Activated CD4-positive, alpha-beta T cell treated with anti-CD3 and anti-CD28 coated beads for 36 hours (primary cell): ENCODE measurements at regions not wholly inside any gene's neighbourhood (a gene's known extent, or its start where the extent isn't known, plus 50 kb on each side); places are given as distances from the start of the nearest gene placed in this dataset.

ENCODE experiments used
- ATAC-seq: fragments of 200-7000 bp; cut with Tn5 transposase; one replicate; pipeline ENCODE4 v1.10.0; 2021; ENCODE audit warnings: mild to moderate bottlenecking, moderate library complexity
- CTCF ChIA-PET: fragments of 350-600 bp; sonication (Branson Sonifier 250); formaldehyde crosslinking; loops from one replicate; lab custom pipeline; 2021; ENCODE audit warnings: antibody characterized with exemption; lab: Charles Lee
- POLR2A ChIA-PET: fragments of 350-600 bp; sonication (Branson Sonifier 250); formaldehyde crosslinking; loops from one replicate; lab custom pipeline; 2021; ENCODE audit warnings: antibody characterized with exemption, inconsistent platforms; lab: Charles Lee
- DNase-seq: peaks from one replicate; pipeline ENCODE4 v3.0.0-alpha.2; 2020
- H3K27ac Mint-ChIP-seq: one replicate; pipeline ENCODE4 v1.8.0; 2021; ENCODE audit warnings: mixed read lengths
- H3K27me3 Mint-ChIP-seq: one replicate; pipeline ENCODE4 v1.8.0; 2021; ENCODE audit warnings: mixed read lengths
- H3K36me3 Mint-ChIP-seq: one replicate; pipeline ENCODE4 v1.8.0; 2021; ENCODE audit warnings: low read depth, mixed read lengths
- H3K4me1 Mint-ChIP-seq: one replicate; pipeline ENCODE4 v1.8.0; 2021; ENCODE audit warnings: mixed read lengths
- H3K4me3 Mint-ChIP-seq: one replicate; pipeline ENCODE4 v1.8.0; 2021; ENCODE audit warnings: mild to moderate bottlenecking, moderate library complexity, mixed read lengths
- H3K9me3 Mint-ChIP-seq: one replicate; pipeline ENCODE4 v1.8.0; 2021; ENCODE audit warnings: low read depth, mixed read lengths
- intact Hi-C, 2 experiments: fragments of 100-400 bp; cut with DNase I in 1 of 2; cut with micrococcal nuclease in 1 of 2; formaldehyde crosslinking; loops; one replicate each; pipeline versions ENCODE4 v1.14.2 to v1.15.1; 2022 to 2024; cut with DNase I, micrococcal nuclease

- Mint-ChIP-seq H3K4me1 (no peaks in the 10 kb centered on the region), H3K27me3 (no peaks in the 10 kb centered on the region), H3K9me3 (peaks cover 3% of the 10 kb centered on the region), H3K36me3 (no peaks in the 10 kb centered on the region), H3K27ac (no peak overlapping the region), H3K4me3 (no peak overlapping the region)
- CTCF ChIA-PET, result interaction anchor here (1.0 kb wide), 1 partner anchor 43 kb away, joined by 3 read pairs; no protein-coding TSS in a partner anchor
- no peak for DNase-seq
- no peak for ATAC-seq
- intact Hi-C loops, result no loop called here
- POLR2A ChIA-PET, result no interaction called here
These were observed 212.9 kb upstream of the NAV3 start for GRCh38 chr12:77617818-77618217.

- ATAC-seq (no peak), DNase-seq (no peak)
- Mint-ChIP-seq H3K4me1 (no peaks in the 10 kb centered on the region), H3K36me3 (no peaks in the 10 kb centered on the region), H3K4me3 (no peak overlapping the region), H3K9me3 (peaks cover 3% of the 10 kb centered on the region), H3K27me3 (no peaks in the 10 kb centered on the region), H3K27ac (no peak overlapping the region)
- intact Hi-C loops, result no loop called here
- ChIA-PET CTCF (interaction anchor here (0.6 to 1.1 kb wide), 2 partner anchors 9 to 10 kb away, joined by 3 to 4 read pairs; no protein-coding TSS in a partner anchor), POLR2A (no interaction called here)
These were observed 215.4 kb upstream of the NAV3 start for GRCh38 chr12:77615332-77615731.

GRCh38 chr12:77613411-77613810 is 217.3 kb upstream of the NAV3 start:
- CTCF ChIA-PET, result no interaction called here
- Mint-ChIP-seq H3K27me3 (no peaks in the 10 kb centered on the region), H3K4me1 (no peaks in the 10 kb centered on the region), H3K9me3 (peaks cover 3% of the 10 kb centered on the region), H3K27ac (no peak overlapping the region), H3K4me3 (no peak overlapping the region), H3K36me3 (no peaks in the 10 kb centered on the region)
- DNase-seq, result no peak
- intact Hi-C loops, result no loop called here
- no peak for ATAC-seq
- POLR2A ChIA-PET, result no interaction called here

DNA sequence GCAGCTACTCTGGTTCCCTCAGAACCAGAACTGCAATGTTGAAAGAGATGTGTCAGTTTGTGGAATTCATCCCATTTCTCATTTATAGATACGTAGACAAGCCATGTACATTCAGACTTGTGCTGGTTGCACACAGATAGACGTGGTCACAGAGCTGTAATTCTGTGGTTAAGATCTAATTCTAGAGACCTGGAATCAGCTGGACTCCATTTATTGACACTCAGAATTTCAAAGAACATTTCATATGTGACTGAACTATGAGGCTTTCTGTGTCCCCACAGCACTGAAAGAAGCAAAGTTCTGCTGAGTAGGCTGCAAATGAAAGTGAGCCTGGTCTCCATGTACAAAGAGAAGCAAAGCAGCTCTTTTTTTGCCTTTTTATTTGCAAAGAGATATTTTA is 220.2 kb upstream of the NAV3 start:
- CTCF ChIA-PET, result interaction anchor here (0.9 kb wide), 1 partner anchor 9 kb away, joined by 3 read pairs; no protein-coding TSS in a partner anchor
- POLR2A ChIA-PET, result no interaction called here
- intact Hi-C loops, result no loop called here
- Mint-ChIP-seq H3K36me3 (no peaks in the 10 kb centered on the region), H3K4me3 (no peak overlapping the region), H3K4me1 (no peaks in the 10 kb centered on the region), H3K27ac (no peak overlapping the region), H3K9me3 (peaks cover 1% of the 10 kb centered on the region), H3K27me3 (no peaks in the 10 kb centered on the region)
- ATAC-seq (no peak), DNase-seq (no peak)

GRCh38 chr12:77609016-77609415 is 221.7 kb upstream of the NAV3 start:
- no peaks in the 10 kb centered on the region for H3K4me1 Mint-ChIP-seq
- no peaks in the 10 kb centered on the region for H3K36me3 Mint-ChIP-seq
- CTCF ChIA-PET, result no interaction called here
- H3K4me3 Mint-ChIP-seq, result no peak overlapping the region
- POLR2A ChIA-PET, result no interaction called here
- H3K27me3 Mint-ChIP-seq, result no peaks in the 10 kb centered on the region
- H3K9me3 Mint-ChIP-seq, result peaks cover 1% of the 10 kb centered on the region
- H3K27ac Mint-ChIP-seq, result no peak overlapping the region
- DNase-seq, result no peak
- intact Hi-C loops, result no loop called here
- no peak for ATAC-seq

- DNase-seq (no peak), ATAC-seq (no peak)
- POLR2A ChIA-PET, result no interaction called here
These were observed 222.3 kb upstream of the NAV3 start for GRCh38 chr12:77608271-77608824.

DNA sequence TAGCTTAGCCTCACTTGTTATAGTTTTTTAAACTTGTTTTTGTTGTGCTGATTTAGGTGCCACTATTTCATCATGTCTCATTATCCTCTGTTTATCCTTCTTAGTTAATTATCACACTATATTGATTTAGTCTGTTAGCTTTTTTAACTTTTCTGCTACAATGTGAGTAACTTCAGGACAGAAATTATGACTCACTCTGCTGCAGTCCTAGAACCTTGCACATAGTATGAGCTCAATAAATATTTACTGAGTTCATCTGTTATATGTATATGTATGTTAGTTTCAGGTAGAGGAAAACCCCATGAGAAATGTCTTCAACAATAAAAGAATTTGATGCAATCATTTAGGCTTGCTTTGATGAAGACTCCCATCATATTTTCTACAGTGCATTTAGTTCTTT is 224.3 kb upstream of the NAV3 start:
- H3K4me3 Mint-ChIP-seq, result no peak overlapping the region
- no peaks in the 10 kb centered on the region for H3K27me3 Mint-ChIP-seq
- no peak overlapping the region for H3K27ac Mint-ChIP-seq
- H3K9me3 Mint-ChIP-seq, result no peaks in the 10 kb centered on the region
- no peaks in the 10 kb centered on the region for H3K36me3 Mint-ChIP-seq
- CTCF ChIA-PET, result no interaction called here
- no peaks in the 10 kb centered on the region for H3K4me1 Mint-ChIP-seq
- POLR2A ChIA-PET, result no interaction called here
- ATAC-seq, result no peak
- intact Hi-C loops, result no loop called here
- no peak for DNase-seq

More at GRCh38 chr12:77608271-77608824, 222.3 kb upstream of the NAV3 start:
- Mint-ChIP-seq H3K27me3 (no peaks in the 10 kb centered on the region), H3K4me1 (no peaks in the 10 kb centered on the region), H3K9me3 (peaks cover 1% of the 10 kb centered on the region), H3K36me3 (no peaks in the 10 kb centered on the region), H3K4me3 (no peak overlapping the region), H3K27ac (no peak overlapping the region)
- CTCF ChIA-PET, result no interaction called here
- intact Hi-C loops, result no loop called here

- no peak overlapping the region for H3K27ac Mint-ChIP-seq
- H3K4me3 Mint-ChIP-seq, result no peak overlapping the region
- intact Hi-C loops, result no loop called here
- ChIA-PET CTCF (no interaction called here), POLR2A (no interaction called here)
- no peaks in the 10 kb centered on the region for H3K4me1 Mint-ChIP-seq
- ATAC-seq (no peak), DNase-seq (no peak)
- H3K27me3 Mint-ChIP-seq, result no peaks in the 10 kb centered on the region
- no peaks in the 10 kb centered on the region for H3K9me3 Mint-ChIP-seq
- H3K36me3 Mint-ChIP-seq, result no peaks in the 10 kb centered on the region
These were observed 226.7 kb upstream of the NAV3 start for GRCh38 chr12:77603946-77604345.

DNA sequence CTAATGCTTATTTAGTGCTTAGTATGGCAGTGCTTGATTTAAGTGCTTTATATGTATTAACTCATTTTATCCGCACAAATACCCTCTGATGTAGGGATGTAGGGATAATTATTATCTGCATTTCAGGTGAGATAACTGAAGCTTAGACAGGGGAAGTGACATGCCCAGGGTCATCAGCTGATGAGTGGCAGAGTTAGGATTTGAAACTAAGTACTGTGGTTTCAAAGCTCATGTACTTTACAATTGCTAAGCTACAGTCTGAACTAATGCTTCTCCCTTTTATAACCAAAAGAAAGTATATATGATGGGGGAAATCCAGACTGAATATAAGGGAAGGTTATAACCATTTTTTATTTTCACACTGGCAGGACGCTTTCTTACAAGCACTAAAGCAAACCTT is 229.6 kb upstream of the NAV3 start:
- intact Hi-C loops, result no loop called here
- Mint-ChIP-seq H3K27ac (no peak overlapping the region), H3K27me3 (no peaks in the 10 kb centered on the region), H3K4me1 (no peaks in the 10 kb centered on the region), H3K9me3 (peaks cover 2% of the 10 kb centered on the region), H3K36me3 (no peaks in the 10 kb centered on the region), H3K4me3 (no peak overlapping the region)
- ATAC-seq, result no peak
- ChIA-PET POLR2A (no interaction called here), CTCF (interaction anchor here (0.7 kb wide), 1 partner anchor 10 kb away, joined by 3 read pairs; no protein-coding TSS in a partner anchor)
- no peak for DNase-seq

GRCh38 chr12:77600468-77600843 is 230.2 kb upstream of the NAV3 start:
- Mint-ChIP-seq H3K36me3 (no peaks in the 10 kb centered on the region), H3K27me3 (no peaks in the 10 kb centered on the region), H3K4me3 (no peak overlapping the region), H3K4me1 (no peaks in the 10 kb centered on the region), H3K9me3 (peaks cover 3% of the 10 kb centered on the region), H3K27ac (no peak overlapping the region)
- CTCF ChIA-PET, result no interaction called here
- no peak for ATAC-seq
- intact Hi-C loops, result no loop called here
- no peak for DNase-seq
- POLR2A ChIA-PET, result no interaction called here

DNA sequence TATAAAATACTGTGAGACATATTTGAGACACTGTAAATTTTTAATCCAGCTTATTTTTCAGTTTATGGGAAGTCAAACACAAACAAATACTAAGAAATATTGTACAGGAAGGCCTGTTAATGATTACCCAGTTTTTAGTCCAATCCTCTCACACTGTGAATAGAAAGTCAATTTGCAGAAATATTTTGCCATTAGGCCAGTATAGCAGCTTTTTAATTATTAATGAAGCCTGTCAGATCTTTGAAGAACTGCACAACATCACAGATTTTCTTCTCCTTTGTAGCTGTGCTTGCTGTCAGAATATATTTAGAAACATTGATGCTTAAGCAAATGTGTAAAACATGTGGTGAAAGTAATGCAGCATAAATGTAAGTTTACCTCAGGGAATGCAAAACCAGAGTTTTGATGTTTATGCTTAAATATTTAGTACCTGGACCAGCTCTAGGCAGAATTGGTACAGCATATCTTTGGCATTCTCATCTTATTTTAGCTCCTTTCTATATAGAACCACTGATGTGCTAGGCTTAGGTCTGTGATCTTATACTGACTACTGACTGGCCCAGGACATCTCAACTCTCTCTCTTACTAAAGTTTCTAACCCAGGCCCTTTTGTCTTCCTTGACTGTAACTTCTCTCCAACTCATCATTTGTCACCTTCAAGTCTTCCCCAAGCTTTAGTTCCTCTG is 230.8 kb upstream of the NAV3 start:
- CTCF ChIA-PET, result no interaction called here
- POLR2A ChIA-PET, result no interaction called here
- Mint-ChIP-seq H3K27me3 (no peaks in the 10 kb centered on the region), H3K36me3 (no peaks in the 10 kb centered on the region), H3K4me1 (no peaks in the 10 kb centered on the region), H3K27ac (no peak overlapping the region), H3K4me3 (no peak overlapping the region), H3K9me3 (peaks cover 3% of the 10 kb centered on the region)
- intact Hi-C loops, result no loop called here
- ATAC-seq (no peak), DNase-seq (no peak)

- ATAC-seq (no peak), DNase-seq (no peak)
- no peak overlapping the region for H3K4me3 Mint-ChIP-seq
- intact Hi-C loops, result no loop called here
- POLR2A ChIA-PET, result no interaction called here
- H3K9me3 Mint-ChIP-seq, result peaks cover 3% of the 10 kb centered on the region
- H3K4me1 Mint-ChIP-seq, result no peaks in the 10 kb centered on the region
- CTCF ChIA-PET, result no interaction called here
- H3K27me3 Mint-ChIP-seq, result no peaks in the 10 kb centered on the region
- H3K36me3 Mint-ChIP-seq, result no peaks in the 10 kb centered on the region
- H3K27ac Mint-ChIP-seq, result no peak overlapping the region
These were observed 236.3 kb upstream of the NAV3 start for GRCh38 chr12:77594366-77594765.
